ENCODE measurements at regions not wholly inside any gene's neighbourhood (a gene's known extent, or its start where the extent isn't known, plus 50 kb on each side); places are given as distances from the start of the nearest gene placed in this dataset.

DNA sequence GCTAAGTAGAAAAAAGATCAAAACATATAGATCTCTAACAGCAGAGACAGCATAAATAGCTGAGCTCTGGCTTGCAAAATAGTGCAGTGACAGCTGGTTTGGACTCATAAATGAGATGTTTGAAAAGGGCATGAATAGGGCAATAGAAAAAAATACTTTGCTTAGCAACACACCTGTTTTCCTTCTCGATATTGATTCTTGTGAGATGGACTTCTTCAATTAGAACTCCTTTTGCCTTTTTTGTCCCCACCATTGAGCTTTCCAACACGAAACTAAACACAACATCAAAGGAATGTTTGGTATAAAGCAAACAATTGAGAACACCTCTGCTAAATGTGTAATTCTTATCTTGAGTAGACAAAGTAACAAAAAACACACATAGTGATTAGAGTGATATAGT is 726.3 kb downstream of the RAPGEF2 start:
- H3K27me3 ChIP-seq: no peaks in the 10 kb centered on the region
- H3K27ac ChIP-seq: no peak overlapping the region
- H3K4me1 ChIP-seq: no peaks in the 10 kb centered on the region
- no peaks in the 10 kb centered on the region for H3K9me3 ChIP-seq
- H3K36me3 ChIP-seq: no peaks in the 10 kb centered on the region
- intact Hi-C loops (cut with DNase I): no loop called here
- H3K4me3 ChIP-seq: no peak overlapping the region
- no peak for DNase-seq (ENCODE audit: low spot score in 2 of 2)
- TF ChIP-seq, protein P1, sequence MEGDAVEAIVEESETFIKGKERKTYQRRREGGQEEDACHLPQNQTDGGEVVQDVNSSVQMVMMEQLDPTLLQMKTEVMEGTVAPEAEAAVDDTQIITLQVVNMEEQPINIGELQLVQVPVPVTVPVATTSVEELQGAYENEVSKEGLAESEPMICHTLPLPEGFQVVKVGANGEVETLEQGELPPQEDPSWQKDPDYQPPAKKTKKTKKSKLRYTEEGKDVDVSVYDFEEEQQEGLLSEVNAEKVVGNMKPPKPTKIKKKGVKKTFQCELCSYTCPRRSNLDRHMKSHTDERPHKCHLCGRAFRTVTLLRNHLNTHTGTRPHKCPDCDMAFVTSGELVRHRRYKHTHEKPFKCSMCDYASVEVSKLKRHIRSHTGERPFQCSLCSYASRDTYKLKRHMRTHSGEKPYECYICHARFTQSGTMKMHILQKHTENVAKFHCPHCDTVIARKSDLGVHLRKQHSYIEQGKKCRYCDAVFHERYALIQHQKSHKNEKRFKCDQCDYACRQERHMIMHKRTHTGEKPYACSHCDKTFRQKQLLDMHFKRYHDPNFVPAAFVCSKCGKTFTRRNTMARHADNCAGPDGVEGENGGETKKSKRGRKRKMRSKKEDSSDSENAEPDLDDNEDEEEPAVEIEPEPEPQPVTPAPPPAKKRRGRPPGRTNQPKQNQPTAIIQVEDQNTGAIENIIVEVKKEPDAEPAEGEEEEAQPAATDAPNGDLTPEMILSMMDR (IDR thresholded peaks at IDR 0.05): no peak

DNA sequence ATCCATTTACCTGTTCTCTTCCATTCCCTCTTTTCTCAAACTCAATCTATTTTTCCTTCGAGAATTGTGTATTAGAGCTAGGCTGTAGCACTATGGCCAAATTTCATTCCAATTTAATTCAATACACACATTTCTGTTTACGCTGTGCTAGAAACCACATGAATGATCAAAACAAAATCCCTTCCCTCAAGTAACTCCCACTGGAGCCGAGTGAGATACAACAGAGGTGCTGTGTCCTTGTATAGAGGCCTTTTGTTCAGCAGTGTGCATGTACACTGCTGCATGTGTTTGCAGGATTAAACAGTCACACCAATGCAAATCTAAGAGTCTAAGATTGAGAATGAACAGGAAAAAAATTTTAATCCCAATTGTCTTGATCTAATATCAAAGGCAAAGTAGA is 734.2 kb downstream of the RAPGEF2 start:
- Histone ChIP-seq H3K27me3 (no peaks in the 10 kb centered on the region), H3K36me3 (no peaks in the 10 kb centered on the region), H3K9me3 (no peaks in the 10 kb centered on the region), H3K27ac (no peak overlapping the region), H3K4me1 (no peaks in the 10 kb centered on the region), H3K4me3 (no peak overlapping the region)
- TF ChIP-seq, protein P1 (IDR thresholded peaks at IDR 0.05): no peak
- intact Hi-C loops (cut with DNase I): no loop called here
- DNase-seq (ENCODE audit: low spot score in 2 of 2): no peak

DNA sequence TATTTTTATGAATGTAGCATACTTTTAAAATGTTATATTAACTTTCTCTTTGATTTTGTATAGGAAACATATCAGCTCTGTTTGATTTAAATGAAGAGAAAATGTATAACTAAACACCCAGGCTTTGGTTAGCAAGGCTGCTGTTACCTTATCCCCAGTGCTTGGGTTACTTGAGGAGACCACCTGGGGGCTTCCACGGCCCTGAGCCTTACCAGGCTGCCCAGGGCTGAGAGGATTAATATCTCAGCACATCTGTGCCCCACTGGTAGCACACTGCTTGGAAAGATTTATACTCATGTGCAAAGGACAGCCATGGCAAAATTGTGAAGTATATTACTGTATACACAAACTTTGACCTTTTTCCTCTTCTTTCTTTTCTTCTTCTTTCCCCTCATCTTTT is 752.9 kb downstream of the RAPGEF2 start:
- H3K27me3 ChIP-seq: no peaks in the 10 kb centered on the region
- H3K36me3 ChIP-seq: no peaks in the 10 kb centered on the region
- no peak overlapping the region for H3K27ac ChIP-seq
- H3K4me1 ChIP-seq: no peaks in the 10 kb centered on the region
- intact Hi-C loops (cut with DNase I): no loop called here
- DNase-seq (ENCODE audit: low spot score in 2 of 2): no peak
- TF ChIP-seq, protein P1 (IDR thresholded peaks at IDR 0.05): no peak
- H3K4me3 ChIP-seq: no peak overlapping the region
- no peaks in the 10 kb centered on the region for H3K9me3 ChIP-seq

DNA sequence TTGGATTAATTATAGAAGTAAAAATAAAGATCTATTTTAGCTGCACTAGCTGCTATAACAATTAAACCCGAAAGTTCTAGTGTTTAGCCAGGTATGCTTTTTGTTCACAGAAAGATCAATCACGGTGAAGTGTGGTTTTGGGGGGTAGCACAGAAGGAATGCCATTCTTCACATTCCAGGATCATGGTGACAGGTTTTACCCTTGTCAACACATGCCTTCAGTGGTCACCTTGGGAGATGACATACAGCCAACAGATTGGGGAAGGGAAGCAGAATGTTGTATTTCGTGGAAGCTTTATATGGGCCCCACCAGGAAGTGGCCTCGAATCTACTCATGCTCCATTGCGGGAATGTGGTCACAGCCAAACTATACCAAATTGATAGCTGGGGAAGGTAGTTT is 753.6 kb downstream of the RAPGEF2 start:
- no peaks in the 10 kb centered on the region for H3K9me3 ChIP-seq
- no peaks in the 10 kb centered on the region for H3K36me3 ChIP-seq
- intact Hi-C loops (cut with DNase I): no loop called here
- H3K27me3 ChIP-seq: no peaks in the 10 kb centered on the region
- no peaks in the 10 kb centered on the region for H3K4me1 ChIP-seq
- TF ChIP-seq, protein P1 (IDR thresholded peaks at IDR 0.05): no peak
- no peak overlapping the region for H3K27ac ChIP-seq
- DNase-seq (ENCODE audit: low spot score in 2 of 2): no peak
- H3K4me3 ChIP-seq: no peak overlapping the region

DNA sequence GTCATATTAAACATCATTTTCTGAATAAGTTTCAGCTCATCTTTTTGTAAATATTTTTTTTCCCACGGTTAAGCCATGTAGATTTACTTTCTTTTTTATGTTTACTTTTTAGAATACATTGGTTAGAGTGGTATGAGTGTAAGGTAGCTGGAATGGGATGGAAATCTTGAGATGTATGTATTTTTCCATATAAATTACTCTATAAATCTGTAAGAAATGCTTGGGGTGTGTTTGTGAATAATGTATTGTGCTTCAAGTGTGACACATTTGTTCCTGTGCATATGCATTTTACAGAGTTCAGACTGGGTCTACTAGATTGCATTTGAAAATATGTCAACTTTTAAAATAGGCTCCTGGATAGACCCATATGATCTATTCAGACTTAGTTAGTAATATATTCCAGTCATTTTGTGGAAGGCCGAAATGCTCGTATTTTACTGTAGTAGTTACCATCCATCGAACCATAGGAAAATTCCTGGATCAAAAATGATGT is 756.8 kb downstream of the RAPGEF2 start:
- Histone ChIP-seq H3K9me3 (no peaks in the 10 kb centered on the region), H3K4me1 (no peaks in the 10 kb centered on the region), H3K27me3 (no peaks in the 10 kb centered on the region), H3K36me3 (no peaks in the 10 kb centered on the region), H3K4me3 (no peak overlapping the region), H3K27ac (no peak overlapping the region)
- TF ChIP-seq, protein P1 (IDR thresholded peaks at IDR 0.05): no peak
- no peak for DNase-seq (ENCODE audit: low spot score in 2 of 2)
- intact Hi-C loops (cut with DNase I): no loop called here

DNA sequence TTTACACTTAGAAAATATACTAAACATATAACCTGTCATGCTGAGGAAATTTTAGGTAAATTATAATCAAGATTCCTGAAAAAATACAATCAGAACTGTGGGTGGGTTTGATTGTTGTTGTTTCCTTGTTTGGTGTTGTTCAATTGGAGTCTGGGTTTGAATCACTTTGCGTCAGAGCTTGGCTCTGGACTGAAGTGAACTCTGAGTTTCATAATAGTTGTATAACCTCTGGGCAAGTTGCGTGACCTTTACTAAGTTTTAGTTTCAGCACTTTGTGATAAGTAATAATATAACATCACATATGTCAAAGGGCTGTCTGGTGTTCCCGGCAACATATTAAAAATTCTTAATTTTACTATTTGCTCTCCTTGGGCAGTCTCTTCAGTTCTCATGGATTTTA is 758.1 kb downstream of the RAPGEF2 start:
- H3K4me3 ChIP-seq: no peak overlapping the region

More for the DNA sequence above, 758.1 kb downstream of the RAPGEF2 start:
- Histone ChIP-seq H3K4me1 (no peaks in the 10 kb centered on the region), H3K27ac (no peak overlapping the region), H3K36me3 (no peaks in the 10 kb centered on the region), H3K9me3 (no peaks in the 10 kb centered on the region), H3K27me3 (no peaks in the 10 kb centered on the region)
- intact Hi-C loops (cut with DNase I): no loop called here
- DNase-seq (ENCODE audit: low spot score in 2 of 2): no peak
- TF ChIP-seq, protein P1 (IDR thresholded peaks at IDR 0.05): no peak

Data from ascending aorta (tissue), 2 donors.